Natural killer cell treated with Interleukin-12 subunit alpha and Interleukin-12 subunit beta and Interleukin-15 and Interleukin-18, amount 100 ng/mL, for 72 hours (primary cell): ENCODE measurements at regions not wholly inside any gene's neighbourhood (a gene's known extent, or its start where the extent isn't known, plus 50 kb on each side); places are given as distances from the start of the nearest gene placed in this dataset.

Experiments
- ATAC-seq, 2 donors: fragments of 150-1000 bp; cut with Tn5 transposase in 1 of 2; sonication (Bioruptor Pico), chemical (Tn5 transposase) in 1 of 2; 2 replicates each; pipeline ENCODE4 v1.10.0; 2021
- DNase-seq: peaks from one replicate; pipeline ENCODE4 v3.0.0; 2022; ENCODE audit warnings: low spot score
- H3K27ac Mint-ChIP-seq, 2 donors: 1 replicate in 1 of 2; 2 replicates in 1 of 2; pipeline ENCODE4 v1.8.0; 2022; ENCODE audit warnings: mixed read lengths in 2 of 2, mild to moderate bottlenecking in 1 of 2, moderate library complexity in 1 of 2
- H3K27me3 Mint-ChIP-seq, 2 donors: 1 replicate in 1 of 2; 2 replicates in 1 of 2; pipeline ENCODE4 v1.8.0; 2022; ENCODE audit warnings: mixed read lengths in 2 of 2
- H3K36me3 Mint-ChIP-seq: one replicate; pipeline ENCODE4 v1.8.0; 2022; ENCODE audit warnings: mixed read lengths
- H3K4me1 Mint-ChIP-seq, 2 donors: 1 replicate in 1 of 2; 2 replicates in 1 of 2; pipeline ENCODE4 v1.8.0; 2022; ENCODE audit warnings: low read depth in 2 of 2, mixed read lengths in 2 of 2, mild to moderate bottlenecking in 1 of 2
- H3K4me3 Mint-ChIP-seq: one replicate; pipeline ENCODE4 v1.8.0; 2022; ENCODE audit warnings: mixed read lengths
- H3K9me3 Mint-ChIP-seq: 2 replicates; pipeline ENCODE4 v1.8.0; 2022; ENCODE audit warnings: mixed read lengths

DNA sequence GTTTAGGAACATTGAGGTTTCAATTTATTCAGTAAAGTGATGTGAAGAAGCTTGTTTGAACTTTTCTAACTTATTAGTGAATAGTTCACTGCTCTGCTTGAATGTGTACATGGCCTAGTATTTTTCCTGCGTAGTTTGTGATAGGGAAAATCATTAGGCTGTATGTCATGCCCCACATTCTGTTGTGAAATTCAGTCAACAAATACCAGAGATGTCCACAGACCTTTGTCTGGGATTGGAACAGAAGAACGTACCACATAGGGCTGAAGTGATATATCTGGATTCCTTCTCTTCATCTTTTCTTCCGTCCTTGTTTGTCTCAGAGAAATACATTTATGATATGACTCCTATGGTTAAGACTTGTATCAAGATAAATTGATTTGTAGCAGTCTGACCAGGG is 88.8 kb upstream of the PLS3 start:
- no peak for DNase-seq
- Mint-ChIP-seq H3K4me1 (no peaks in the 10 kb centered on the region), H3K36me3 (no peaks in the 10 kb centered on the region), H3K27ac (no peak overlapping the region), H3K27me3 (peaks cover 0 to 6% of the 10 kb centered on the region in 2 donors), H3K4me3 (no peak overlapping the region), H3K9me3 (no peaks in the 10 kb centered on the region)
- no peak for ATAC-seq

DNA sequence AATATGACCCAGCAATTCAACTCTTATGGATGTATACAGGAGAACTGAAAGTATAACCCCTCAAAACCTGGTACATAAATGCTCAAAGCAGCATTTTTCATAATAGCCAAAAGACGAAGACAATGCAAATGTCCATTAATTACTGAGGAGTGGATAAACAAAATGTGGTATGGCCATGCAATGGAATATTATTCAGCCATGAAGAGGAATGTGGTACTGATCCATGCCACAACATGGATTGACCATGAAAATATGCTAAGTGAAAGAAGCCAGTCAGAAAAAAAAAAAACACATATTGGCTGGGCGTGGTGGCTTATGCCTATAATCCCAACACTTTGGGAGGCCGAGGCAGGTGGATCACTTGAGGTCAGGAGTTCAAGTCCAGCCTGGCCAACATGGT is 74.5 kb upstream of the PLS3 start:
- Mint-ChIP-seq H3K36me3 (no peaks in the 10 kb centered on the region), H3K27me3 (peaks cover 0 to 19% of the 10 kb centered on the region in 2 donors), H3K9me3 (no peaks in the 10 kb centered on the region), H3K4me3 (no peak overlapping the region), H3K27ac (no peak overlapping the region), H3K4me1 (no peaks in the 10 kb centered on the region)
- DNase-seq, result no peak
- no peak for ATAC-seq

DNA sequence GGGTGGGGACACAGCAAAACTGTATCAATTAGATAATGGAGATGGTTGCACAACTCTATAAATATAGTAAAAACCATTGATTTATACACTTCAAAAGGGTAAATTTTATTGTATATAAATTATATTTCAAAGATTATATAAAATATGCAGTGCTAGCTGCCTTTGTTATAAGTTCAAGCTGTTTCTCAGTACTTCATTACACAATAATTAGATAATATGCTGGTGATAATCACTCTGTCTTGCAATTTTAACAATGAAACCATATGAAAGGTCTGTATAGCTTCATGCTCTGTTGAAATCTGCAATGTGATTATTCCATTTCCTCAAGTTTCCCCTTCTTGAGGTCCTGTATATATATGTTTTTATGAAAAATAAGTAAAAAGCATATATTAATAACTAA is 73.4 kb upstream of the PLS3 start:
- ATAC-seq, result no peak
- H3K36me3 Mint-ChIP-seq, result no peaks in the 10 kb centered on the region

DNA sequence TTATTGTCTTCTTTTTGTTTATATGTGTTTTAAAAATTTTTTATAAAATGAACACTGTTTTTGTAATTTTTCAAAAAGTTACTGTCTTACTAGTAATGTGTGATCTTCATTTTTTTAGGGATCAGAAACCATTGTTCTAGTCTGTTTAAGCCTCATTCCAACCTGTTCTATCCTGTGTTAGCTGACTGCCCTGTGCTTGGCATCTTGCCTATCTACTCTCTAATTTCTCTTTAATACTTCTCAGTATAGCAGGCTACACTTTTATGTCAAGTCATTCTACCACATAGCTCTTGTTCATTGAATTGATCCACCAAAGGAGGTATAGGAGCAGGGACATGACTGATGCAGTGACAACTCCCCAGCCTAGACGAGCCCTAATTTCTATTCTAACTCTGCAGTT is 70.2 kb upstream of the PLS3 start:
- H3K36me3 Mint-ChIP-seq, result no peaks in the 10 kb centered on the region
- no peaks in the 10 kb centered on the region for H3K4me1 Mint-ChIP-seq
- peaks cover 0 to 29% of the 10 kb centered on the region in 2 donors for H3K27me3 Mint-ChIP-seq
- no peak overlapping the region for H3K4me3 Mint-ChIP-seq
- no peaks in the 10 kb centered on the region for H3K9me3 Mint-ChIP-seq
- H3K27ac Mint-ChIP-seq, result no peak overlapping the region
- ATAC-seq (no peak), DNase-seq (no peak)

More for the DNA sequence above, 73.4 kb upstream of the PLS3 start:
- no peak overlapping the region for H3K27ac Mint-ChIP-seq
- DNase-seq, result no peak
- H3K4me3 Mint-ChIP-seq, result no peak overlapping the region
- H3K4me1 Mint-ChIP-seq, result no peaks in the 10 kb centered on the region
- no peaks in the 10 kb centered on the region for H3K9me3 Mint-ChIP-seq
- peaks cover 0 to 23% of the 10 kb centered on the region in 2 donors for H3K27me3 Mint-ChIP-seq

DNA sequence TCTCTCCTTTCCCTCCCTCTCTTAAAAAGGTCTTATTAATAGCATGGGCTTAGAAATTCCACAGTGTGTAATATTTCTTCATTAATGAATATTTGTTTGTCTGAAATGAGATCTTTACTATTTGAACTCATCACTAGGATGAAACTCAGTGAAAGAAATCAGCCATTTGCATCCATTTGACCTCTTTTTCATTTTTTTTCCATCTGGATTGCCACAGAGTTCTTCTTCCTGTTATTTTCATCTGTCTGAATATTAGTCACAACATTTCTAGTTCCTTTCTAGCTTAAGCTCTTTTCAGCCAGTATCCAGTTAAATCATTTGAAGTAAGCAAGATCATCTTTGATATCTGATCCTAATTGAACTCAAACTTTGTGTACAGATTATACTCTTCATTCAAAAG is 69.2 kb upstream of the PLS3 start:
- Mint-ChIP-seq H3K36me3 (no peaks in the 10 kb centered on the region), H3K27me3 (peaks cover 0 to 27% of the 10 kb centered on the region in 2 donors), H3K4me1 (no peaks in the 10 kb centered on the region), H3K4me3 (no peak overlapping the region), H3K9me3 (no peaks in the 10 kb centered on the region), H3K27ac (no peak overlapping the region)
- no peak for DNase-seq
- ATAC-seq, result no peak

DNA sequence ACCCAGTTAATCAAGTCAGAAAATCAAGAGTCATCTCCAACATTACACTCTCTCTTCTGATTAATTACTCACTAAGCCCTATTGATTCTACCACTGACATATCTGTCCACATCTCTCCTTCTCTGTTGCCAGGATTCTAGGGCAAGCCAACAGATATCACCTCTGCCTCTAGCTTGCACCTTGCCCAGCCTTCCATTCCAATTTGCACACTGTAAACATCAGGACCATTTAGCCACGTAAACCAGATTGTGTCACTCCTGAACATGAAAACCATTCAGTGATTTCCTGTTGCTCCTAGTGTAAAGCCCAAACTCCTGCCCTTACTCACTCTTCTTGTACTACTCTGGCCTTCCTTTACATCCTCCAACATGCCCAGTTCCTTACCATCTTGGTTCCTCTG is 68.0 kb upstream of the PLS3 start:
- H3K27ac Mint-ChIP-seq, result no peak overlapping the region
- DNase-seq, result no peak
- H3K9me3 Mint-ChIP-seq, result no peaks in the 10 kb centered on the region
- no peaks in the 10 kb centered on the region for H3K4me1 Mint-ChIP-seq
- H3K36me3 Mint-ChIP-seq, result no peaks in the 10 kb centered on the region
- H3K4me3 Mint-ChIP-seq, result no peak overlapping the region
- H3K27me3 Mint-ChIP-seq, result peaks cover 0 to 27% of the 10 kb centered on the region in 2 donors
- ATAC-seq, result no peak

DNA sequence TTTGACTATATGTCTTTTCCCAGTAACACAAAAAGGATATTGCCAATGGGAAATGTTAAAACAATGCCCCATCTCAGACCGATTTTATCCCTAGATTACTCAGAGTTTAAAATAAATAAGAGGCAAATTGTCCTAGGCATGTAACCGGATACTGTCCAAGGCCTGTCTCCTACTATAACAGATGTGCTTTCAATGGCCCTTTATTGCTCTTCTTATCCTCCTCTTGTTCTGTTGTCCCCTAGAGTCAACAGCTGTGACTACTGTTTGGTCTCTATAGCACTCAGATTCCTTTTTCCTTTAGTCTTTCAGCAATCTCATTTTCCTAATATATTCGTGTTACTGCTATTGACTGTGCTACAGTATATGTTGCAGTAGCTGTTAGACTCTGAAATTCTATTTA is 66.8 kb upstream of the PLS3 start:
- Mint-ChIP-seq H3K36me3 (no peaks in the 10 kb centered on the region), H3K4me1 (no peaks in the 10 kb centered on the region), H3K4me3 (no peak overlapping the region), H3K9me3 (no peaks in the 10 kb centered on the region), H3K27ac (no peak overlapping the region), H3K27me3 (peaks cover 0 to 24% of the 10 kb centered on the region in 2 donors)
- DNase-seq (no peak), ATAC-seq (no peak)

DNA sequence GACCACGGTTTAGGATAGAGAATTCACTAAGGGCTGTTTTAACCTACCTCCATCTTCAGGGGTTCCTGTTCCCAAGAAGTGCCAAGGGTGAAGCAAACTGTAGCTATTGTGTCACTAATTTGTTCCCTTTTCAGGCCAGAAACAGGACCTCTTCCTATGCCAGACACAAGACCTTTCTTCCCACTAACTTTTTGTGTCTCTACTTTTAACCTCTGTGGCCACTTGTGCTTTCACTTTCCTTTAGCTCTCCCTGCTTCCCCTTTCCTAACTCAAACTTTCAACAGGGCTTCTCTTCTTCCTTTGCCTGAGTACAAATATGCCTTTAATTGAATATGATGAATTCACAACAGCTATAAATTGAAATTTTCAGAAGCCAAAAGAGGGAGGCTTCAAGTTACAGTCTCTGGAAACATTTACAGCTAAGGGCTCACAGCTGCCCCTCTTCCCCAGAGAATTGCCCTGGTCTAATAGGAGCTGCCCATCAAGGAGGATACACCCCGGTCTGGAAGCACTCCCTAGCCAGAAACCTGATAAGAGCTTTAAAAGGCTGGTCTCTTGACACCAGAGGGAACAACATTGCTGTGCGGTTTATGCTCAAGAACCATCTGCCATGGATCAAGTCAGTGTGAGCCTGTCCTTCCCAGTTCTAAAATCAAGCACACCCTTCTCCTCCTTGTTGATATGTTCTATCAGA is 61.7 kb upstream of the PLS3 start:
- Mint-ChIP-seq H3K27ac (no peak overlapping the region), H3K9me3 (no peaks in the 10 kb centered on the region), H3K36me3 (no peaks in the 10 kb centered on the region), H3K4me1 (no peaks in the 10 kb centered on the region), H3K27me3 (peaks cover 0 to 17% of the 10 kb centered on the region in 2 donors), H3K4me3 (no peak overlapping the region)
- DNase-seq (no peak), ATAC-seq (no peak)

DNA sequence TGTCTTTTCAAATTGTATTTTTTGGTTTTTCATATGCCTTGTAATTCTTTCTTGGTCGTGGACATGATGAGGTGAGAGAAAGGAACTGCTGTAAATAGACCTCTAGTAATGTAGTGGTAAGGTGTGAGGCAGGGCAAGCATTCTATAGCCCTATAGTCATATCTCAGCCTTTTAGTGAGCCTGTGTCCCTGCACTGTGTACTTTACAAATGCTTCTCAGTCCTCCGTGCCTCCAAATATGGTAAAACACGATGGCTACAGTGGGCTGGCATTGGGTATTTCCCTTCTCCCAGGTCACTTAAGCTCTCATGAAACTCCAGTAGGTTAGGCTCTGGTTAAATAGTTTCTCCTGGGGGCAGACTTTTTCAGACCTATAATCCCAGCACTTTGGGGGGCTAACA is 57.9 kb upstream of the PLS3 start:
- ATAC-seq (no peak), DNase-seq (no peak)
- Mint-ChIP-seq H3K9me3 (no peaks in the 10 kb centered on the region), H3K4me1 (no peaks in the 10 kb centered on the region), H3K27ac (no peak overlapping the region), H3K4me3 (no peak overlapping the region), H3K27me3 (peaks cover 0 to 12% of the 10 kb centered on the region in 2 donors), H3K36me3 (no peaks in the 10 kb centered on the region)

DNA sequence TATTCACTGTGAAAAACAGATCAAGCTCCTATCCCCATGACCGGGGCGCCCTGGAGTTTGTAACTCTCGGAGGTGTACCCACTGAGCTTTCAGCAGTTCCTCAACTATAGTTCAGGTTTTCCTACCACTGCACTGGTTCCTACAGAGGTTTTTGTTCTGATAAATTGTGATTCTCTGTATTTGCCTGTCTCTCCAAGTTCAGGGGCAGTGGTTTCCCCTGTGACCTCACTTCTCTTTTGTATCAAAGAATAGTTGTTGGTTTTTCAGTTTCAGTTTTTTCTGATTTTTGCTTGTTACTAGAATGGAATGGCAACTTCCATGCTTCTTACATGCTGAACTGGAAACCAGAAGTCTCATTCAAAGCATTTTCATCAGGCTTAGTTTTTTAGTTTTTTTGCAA is 56.8 kb upstream of the PLS3 start:
- no peaks in the 10 kb centered on the region for H3K4me1 Mint-ChIP-seq
- no peak overlapping the region for H3K27ac Mint-ChIP-seq
- H3K9me3 Mint-ChIP-seq, result no peaks in the 10 kb centered on the region
- H3K27me3 Mint-ChIP-seq, result peaks cover 0 to 12% of the 10 kb centered on the region in 2 donors
- ATAC-seq, result no peak
- H3K4me3 Mint-ChIP-seq, result no peak overlapping the region
- H3K36me3 Mint-ChIP-seq, result no peaks in the 10 kb centered on the region
- DNase-seq, result no peak
